Inferior parietal cortex (tissue), 1 donor: ENCODE measurements at regions not wholly inside any gene's neighbourhood (a gene's known extent, or its start where the extent isn't known, plus 50 kb on each side); places are given as distances from the start of the nearest gene placed in this dataset.

Experiments used
- DNase-seq: peaks from one replicate; pipeline ENCODE4 v3.0.0-alpha.2; 2016; ENCODE audit errors: extremely low spot score

DNA sequence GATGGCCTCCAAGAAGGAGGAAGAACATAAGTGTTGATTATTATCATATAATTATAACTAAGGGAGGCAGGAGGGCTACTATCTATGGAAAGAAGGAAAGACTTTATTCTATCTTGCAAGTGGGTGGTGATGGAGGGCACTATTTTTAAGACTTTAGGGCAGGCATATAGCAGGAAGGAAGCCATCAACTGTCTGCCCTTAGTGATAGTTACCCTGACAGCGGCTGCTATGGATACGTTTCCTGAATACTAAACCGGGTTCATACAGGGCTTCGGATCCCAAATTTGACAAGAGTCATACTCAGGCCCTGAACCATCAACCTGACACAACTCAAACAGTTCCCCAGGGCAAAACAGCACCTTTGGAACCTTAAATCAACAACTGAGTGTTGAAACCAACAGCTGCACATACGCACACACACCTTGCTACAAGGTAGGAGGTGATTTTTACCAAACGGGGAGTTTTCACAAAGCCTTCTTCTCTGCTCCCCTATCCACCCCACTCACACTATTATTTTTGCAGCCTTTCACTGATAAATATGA is 397.2 kb downstream of the OMA1 start:
- DNase-seq = no peak

DNA sequence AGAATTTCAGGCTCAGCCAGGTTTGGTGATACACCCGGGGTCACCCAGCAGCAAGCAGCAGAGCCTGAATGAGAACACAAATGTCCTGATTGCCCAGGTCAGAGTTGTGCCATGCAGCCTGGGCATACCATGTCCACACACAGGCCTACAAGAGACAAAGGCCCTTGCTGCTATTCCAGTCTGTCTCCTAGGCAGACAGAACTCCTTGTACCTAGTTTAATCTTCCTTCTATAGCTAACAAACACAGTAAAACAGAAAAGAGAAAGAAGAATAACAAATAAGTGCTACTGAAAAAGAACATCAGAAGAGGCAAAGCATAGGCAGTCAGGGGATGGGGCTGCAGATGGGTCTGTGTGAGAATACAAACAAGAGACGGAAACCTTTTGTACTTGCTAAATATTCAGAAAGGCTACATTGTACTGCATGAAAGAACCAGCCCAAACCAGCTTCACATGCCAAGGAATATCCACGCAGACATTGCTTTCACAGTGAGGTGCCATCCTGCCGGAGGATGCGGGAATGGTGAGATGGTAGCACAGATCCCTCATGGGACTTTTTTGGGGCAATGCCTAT is 401.7 kb downstream of the OMA1 start:
- no peak for DNase-seq

DNA sequence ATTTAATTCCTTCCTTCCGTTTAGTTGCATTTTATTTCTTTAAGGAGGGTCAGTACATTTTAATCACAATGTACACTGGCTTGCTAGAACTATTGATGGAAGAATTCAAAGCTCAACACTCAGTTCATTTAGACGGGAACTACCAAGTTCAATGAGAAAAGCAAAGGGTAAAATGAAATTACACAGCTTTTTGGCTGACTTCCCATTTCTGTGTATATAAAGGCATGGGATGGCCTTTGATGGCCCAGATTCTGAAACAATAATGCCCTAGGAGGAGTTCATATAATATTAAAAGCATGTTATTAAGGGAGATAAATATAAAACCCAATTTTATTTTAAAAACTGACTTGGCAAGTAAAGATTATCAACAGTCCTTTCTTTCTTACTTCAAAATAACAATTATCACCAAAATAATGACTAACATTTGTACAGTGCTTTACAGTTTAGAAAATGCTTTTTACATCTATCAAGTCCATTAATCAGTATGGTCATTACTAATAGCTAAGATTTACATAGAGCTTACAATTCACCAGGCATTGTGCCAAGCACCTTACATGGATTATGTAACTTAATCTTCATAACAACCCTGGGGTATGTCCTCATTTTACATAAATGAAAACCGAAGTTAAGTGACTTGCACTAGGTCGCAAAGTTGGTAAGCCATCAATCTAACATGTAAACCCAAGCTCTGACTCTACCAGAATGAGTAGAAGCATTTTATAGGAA is 402.4 kb downstream of the OMA1 start:
- no peak for DNase-seq

DNA sequence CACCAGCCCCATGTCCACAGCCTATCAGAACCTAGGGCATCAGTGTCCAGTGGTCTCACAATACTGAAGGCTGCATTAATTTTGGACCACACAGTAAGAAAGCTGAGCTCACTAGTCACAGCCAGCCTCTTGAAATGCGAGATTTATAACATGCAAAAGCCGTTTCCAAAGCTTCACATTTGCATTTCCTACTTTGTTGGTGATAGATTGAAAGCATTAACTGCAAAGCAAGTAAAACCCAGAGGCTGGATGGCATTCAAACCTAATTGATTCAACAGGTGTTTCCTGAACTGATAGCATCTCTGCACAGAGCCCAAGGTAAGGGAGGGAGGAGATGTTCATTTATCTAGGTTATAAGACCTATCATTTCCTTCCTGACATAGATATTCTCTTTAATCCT is 410.1 kb downstream of the OMA1 start:
- no peak for DNase-seq

DNA sequence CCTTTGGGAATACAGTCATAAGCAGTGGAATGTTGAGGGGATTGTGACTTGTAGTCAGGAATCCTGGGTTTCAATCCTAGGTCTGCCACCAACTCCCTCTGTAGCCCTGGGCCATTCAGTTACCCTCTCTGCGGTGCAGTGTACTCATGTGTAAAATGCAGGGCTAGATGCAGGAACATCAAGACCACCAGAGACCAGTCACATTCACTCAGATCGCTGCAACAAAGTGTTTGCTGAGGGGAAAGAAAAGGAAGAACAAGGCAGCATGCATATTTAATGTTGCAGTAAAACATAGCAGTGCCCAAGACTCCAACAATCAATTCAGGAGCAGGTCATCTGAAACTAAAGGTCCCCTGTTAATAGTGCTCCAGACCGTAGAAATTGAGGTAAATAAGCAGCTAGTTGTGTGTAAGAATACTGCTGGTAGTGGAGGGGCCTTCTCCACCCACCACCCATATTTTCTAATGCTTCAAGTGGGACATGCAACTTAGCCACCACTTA is 410.7 kb downstream of the OMA1 start:
- no peak for DNase-seq

DNA sequence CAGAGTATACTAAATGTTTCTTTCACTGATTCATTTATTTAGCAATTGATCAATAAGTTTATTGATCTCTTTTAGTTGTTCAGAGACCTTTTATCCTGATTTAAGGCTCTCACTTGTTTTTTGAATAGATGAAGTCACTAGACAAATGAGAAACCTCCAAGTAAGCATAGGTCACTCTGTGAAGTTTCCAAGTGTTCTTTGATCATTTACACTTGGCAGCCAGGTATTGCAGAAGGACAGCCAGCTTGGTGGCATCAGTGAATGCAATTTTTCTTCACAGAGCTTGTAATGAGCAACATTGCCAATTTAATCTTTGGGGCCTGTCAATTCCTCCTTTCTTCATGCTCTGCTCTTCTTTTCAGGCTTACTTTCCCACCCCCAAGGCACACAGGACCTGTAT is 413.0 kb downstream of the OMA1 start:
- no peak for DNase-seq

DNA sequence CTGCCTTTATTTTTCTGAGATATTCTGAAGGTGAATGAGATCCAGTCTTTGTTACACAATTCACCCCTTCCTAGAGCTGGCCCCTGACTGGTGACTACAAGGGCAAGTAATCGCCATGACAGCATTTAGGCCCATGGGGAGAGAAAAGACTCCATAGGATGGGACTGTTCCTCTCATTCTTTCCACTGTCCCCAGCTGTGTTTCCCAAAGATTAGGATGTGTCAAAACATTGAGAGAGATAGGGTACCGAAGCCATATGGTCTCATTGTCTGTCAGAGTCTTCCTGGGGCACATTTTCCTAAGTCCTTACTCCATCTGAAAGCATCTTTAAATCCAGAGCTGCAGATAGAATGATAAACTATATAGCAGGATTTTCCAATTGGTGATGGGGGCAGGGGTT is 423.5 kb downstream of the OMA1 start:
- no peak for DNase-seq

DNA sequence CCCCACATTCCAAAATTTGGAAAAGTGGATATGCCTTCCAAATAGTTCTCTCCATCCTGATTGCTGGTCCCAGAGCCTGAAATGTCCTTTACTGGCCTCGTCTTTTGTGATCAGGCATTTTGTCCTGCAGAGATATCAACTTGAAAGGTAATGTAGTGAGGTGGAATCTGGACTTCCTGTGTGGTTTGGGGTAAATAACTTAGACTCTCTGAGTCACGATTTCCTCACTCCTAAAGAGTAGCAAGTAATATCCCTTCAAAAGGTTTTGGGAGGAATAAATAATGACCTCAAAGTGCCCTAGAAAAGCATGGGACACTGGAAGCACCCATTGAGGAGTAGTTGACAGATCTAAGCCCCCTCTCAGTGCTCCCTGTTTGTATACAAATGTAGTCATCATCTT is 426.6 kb downstream of the OMA1 start:
- no peak for DNase-seq

DNA sequence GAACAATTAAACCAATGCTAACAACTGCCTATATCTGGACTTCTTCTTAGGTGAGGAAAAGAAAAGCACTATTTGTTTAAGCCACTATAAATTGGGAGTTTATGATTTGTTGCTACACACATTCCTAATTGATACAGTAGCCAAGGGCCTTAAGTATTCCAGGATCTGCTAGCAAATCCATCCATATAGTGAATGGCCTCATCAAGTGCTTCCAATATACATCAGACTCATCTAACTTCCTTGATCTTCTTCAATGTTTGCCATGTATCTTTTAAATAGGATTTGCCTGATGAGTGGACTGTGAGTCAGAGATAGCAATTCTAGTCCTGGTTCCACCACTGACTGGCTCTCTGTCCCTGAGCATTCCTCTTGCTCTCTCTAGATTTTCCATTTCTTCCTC is 430.2 kb downstream of the OMA1 start:
- DNase-seq = no peak

DNA sequence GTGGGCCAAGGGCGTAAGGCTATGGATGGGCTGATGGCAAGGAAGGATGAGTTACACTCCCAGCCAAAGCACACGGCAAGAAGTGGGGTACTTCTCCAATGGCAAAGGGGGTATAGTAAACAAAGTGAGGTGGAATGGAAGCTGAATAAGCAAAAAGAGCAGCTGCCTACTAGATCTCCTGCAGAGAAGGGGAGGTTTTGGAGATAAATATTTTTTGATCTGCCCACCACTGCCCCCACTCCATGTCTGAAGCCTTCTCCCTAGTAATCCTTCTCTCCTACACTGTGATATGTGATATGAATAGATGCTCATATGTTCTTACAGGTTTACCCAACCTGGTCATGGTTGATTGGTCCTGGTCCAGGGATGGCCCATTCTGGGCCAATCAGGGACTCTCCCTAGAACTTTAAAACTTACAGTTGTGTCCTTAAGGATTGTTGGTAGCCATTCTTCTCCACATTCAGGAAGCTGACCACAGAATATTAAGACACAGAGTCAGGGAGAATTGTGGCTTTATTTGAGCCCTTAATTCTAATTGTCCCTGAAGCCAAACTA is 436.8 kb downstream of the OMA1 start:
- DNase-seq = no peak

DNA sequence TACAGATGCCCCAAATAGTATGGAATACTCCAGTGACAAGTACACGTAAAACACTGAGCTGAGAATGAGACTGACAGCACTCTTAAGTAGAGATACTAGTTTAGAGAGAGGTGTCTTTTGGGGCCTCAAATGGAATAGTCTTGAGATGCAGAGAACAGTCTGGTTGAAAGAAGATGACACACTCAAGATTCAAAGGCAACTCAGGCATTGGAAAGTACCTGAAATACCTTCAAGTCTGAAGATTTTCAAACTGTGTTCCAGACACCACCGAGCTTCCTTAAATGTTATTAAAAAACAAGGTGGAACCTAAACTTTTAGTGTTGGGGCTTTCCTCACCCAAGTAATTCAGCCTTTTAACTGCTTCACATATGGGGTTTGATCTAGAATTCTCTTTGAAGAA is 437.7 kb downstream of the OMA1 start:
- DNase-seq = no peak

DNA sequence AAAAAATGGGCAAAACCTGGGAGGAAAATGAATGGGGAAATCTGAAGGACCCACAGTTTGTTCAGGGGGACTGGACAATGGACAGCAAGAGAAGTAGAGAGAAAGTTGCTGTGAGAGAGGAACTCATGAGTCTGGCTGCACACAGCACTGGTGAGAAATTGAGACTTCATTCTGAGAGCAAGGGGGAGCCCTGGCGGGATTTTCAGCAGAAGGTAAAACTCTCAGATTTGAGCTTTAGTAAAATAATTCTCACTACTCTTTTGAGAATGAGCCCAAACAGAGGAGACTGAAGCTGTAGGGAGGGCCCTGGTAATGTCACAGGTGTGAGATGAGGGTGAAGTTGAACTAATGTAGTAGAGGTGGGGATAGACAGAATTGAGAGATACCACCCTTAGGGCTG is 438.6 kb downstream of the OMA1 start:
- no peak for DNase-seq

DNA sequence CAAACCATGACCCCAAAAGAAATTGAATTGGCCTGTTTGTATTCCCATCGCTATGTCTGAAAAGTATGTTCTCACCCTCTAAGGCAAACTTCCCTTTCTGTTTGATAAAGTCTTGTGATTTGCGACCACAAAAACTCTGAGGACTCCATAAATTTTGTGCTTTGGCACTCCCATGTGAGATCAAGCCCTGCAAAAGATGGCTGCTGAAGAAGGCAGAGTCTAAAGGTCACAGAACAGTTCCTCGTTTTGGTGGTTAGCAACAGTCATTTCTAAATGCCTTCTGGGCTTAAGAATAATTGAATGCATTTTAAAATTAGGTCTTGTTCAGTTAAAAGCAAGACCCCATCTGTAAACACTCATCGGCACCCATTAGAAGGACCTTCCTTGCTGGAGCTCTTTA is 441.6 kb downstream of the OMA1 start:
- DNase-seq = no peak

DNA sequence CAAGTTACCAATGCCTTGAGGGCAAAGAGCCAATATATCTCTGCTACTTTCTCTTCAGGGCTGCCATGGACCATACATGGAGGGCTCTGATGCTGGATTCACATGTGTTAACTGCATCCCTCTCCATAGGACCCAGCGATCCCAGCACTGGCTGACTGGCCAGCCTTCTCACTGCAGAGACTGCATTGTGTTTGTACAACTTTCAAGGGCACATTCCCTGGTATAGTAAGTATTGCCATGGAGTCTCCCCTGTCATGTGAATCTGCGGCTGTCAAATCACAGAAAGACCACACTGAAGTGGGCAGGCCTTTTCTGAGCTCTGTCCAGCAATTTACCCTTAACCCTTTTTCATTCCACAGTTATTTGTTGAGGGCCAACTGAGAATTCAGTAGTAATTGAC is 449.8 kb downstream of the OMA1 start:
- no peak for DNase-seq

DNA sequence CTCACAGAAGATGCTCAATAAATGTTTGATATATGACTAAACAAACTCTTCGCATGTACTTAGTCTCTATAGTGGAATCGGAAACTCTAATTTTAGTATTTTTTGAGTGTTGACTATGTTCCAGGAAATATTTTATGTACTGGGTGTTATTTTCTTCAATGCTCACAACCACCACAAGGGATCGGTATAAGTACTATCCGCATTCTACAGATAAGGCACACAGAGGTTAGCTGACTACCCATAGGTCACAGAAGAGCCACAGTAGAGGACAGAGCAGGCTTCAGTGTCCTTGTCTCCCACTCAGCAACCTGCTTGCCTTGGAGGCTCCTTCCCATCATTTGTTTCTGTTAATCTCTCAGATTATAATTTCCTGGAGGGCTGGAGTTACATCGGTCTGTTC is 451.3 kb downstream of the OMA1 start:
- no peak for DNase-seq

DNA sequence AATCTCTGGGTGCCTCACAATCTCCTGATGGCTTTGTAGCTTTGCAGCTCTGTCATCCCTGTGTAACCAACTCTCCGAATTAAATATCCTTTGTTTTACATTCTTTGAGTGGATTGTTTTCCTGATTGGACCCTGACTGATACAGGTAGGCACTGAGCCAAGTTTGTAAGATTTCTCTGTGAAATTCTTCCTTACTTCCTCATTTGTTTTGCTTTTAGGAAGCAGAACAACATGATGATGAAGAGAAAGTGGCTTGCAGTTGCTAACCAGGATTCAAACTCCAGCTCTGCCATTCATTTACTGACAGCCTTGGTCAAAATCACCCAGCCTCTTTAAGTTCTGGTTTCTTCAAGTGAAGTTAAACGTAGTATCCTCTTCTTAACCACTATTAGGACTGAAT is 452.3 kb downstream of the OMA1 start:
- DNase-seq = no peak

DNA sequence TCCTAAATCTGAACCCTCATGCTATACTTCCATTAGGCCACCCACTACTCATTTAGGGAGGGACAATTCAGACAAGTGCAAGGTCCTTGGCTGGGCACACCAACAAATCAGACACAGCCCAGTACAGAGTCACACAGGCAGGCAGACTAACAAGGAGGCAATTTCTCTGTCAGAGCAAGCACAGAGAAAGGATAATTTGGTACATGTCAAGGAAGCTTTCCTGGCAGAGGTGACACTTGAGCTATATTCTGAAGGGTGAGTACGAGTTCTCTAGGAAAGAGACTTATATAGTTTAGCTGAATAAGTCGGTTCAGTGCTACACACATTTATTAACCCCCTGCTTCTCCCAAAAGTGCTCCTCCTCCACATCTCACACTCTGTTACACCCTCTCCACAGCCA is 455.9 kb downstream of the OMA1 start:
- no peak for DNase-seq

DNA sequence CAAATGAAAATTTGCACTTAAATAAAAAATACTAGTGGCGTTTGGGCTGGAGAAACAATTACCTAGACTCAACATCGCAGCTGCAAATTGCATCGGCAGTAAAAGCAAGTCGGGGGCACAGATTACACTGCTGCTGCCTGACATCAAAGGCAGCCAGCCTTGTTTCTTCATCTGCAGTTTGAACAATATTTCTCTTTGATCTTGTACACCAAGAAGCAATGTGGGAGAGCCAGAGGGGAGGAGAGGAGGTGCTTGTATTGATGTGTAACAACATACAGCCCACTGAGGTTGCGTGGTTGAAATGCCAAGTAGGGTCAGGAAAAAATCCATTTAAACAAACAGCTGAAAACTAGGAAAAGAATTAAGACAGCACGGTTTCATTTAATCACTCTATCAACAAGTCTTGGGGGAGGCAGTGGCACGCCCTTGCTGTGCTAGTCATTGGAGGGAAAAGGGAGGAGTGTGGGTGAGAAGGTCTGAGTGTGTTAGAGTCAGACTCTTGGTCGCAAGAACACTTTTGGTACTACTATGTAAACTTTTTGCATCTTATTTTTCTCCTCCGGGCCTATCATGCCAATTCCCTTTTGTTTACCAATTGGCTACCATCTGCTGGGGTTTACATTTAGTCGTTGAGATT is 456.5 kb downstream of the OMA1 start:
- DNase-seq = no peak

DNA sequence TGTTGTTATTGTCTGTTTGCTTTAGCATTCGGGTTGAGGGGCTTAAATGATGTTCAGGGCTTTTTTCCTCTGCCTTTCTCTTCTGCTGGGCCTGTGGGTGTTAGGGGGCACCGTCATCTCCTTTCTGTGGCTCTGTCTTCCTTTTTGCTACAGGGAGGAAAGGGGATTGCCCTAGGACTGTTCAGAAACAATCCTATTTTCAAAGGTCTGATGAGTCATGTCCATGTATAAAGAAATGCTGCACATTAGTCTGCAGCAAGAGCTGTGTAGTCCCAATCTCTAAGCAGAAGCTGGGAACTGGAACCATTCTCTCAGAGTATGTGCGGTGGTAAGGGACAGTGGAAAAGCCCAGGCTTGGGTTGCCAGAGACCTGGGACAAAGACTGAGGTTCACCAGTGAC is 462.3 kb downstream of the OMA1 start:
- DNase-seq = no peak

DNA sequence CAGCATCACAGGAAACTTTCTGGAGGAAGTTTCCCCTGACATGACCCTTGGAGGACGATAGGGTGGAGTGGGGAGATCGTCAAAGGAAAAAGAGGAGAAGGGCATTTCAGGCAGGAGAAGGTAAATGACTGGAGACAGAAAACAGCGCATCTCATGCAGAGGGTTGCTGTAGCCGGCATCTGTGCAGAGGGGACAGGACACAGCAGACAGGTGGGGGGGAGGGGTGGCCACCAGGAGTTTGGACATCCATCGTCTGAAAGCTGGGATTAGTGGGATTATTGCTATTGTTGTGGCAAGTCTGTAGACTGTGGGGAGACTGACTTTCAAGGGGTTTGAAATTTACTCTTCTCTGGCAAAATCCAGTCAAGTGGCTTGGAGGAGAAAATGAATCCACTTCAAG is 463.9 kb downstream of the OMA1 start:
- no peak for DNase-seq

DNA sequence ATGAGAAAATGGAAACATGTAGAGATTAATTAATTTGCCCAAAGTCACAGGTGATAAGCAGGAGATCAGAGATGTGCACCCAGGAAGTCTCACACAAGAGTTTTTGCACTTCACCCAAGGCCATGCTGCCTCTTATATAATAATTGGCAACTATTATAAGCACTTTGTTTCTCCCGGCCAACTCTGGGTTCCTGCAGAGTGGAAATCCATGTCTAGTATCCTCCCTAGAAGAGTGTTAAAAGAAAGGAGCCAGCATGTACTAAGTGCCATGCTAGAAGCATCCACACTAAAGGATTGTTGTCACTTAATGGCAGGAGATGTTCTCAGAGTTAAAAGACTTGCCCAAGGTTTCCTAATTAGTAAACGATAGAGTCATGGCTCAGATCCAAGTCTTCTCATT is 470.3 kb downstream of the OMA1 start:
- no peak for DNase-seq

DNA sequence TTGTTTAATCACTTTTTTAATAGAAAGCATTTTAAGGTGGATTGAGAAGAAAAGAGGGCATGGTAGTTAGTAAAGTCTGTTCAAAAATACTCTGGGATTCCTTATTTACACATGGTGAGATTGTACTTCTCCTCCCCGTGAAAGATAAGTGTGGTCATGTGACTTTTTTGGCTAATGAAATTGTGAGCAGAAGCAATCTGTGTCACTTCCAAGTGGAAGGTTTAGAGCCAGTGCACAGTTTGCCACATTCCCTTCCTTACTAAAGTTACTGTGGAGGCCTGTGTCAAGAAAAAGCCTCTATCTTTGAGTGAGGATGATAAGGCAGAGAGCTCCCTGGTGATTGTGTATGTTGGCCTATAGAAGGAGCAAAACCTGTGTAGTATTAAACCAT is 471.3 kb downstream of the OMA1 start:
- DNase-seq = no peak

DNA sequence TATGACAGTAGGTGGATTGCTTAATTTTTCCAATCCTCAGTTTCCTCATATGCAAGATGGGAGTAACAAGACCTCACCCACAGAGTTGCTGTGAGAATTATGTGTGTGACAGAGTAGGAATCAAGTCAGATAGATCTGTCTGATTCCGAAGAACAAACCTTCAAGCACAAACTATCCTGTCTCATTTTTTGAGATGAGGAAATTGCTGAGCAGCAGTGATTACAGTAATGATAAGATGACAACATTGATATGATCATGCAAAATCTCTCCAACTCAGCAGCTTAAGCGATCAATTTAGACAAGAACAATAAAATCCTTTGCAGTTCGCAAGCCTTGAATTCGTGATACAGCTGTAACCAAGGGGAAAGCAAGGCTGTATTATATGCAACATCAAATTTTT is 474.1 kb downstream of the OMA1 start:
- no peak for DNase-seq
